ENCODE measurements at regions not wholly inside any gene's neighbourhood (a gene's known extent, or its start where the extent isn't known, plus 50 kb on each side); places are given as distances from the start of the nearest gene placed in this dataset.

- TF ChIP-seq, protein P1, sequence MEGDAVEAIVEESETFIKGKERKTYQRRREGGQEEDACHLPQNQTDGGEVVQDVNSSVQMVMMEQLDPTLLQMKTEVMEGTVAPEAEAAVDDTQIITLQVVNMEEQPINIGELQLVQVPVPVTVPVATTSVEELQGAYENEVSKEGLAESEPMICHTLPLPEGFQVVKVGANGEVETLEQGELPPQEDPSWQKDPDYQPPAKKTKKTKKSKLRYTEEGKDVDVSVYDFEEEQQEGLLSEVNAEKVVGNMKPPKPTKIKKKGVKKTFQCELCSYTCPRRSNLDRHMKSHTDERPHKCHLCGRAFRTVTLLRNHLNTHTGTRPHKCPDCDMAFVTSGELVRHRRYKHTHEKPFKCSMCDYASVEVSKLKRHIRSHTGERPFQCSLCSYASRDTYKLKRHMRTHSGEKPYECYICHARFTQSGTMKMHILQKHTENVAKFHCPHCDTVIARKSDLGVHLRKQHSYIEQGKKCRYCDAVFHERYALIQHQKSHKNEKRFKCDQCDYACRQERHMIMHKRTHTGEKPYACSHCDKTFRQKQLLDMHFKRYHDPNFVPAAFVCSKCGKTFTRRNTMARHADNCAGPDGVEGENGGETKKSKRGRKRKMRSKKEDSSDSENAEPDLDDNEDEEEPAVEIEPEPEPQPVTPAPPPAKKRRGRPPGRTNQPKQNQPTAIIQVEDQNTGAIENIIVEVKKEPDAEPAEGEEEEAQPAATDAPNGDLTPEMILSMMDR (IDR thresholded peaks at IDR 0.05), result no peak
- TF ChIP-seq POLR2AphosphoS5 (IDR thresholded peaks at IDR 0.05) (no peak), POLR2A (IDR thresholded peaks at IDR 0.05) (no peak)
These were observed 110.5 kb upstream of the NCK2 start for GRCh38 chr2:105634198-105634597.

Measured in gastroesophageal sphincter (tissue), 3 donors.